Loucy (cell line): ENCODE measurements at regions not wholly inside any gene's neighbourhood (a gene's known extent, or its start where the extent isn't known, plus 50 kb on each side); places are given as distances from the start of the nearest gene placed in this dataset.

Experiments
- EZH2phosphoT487 ChIP-seq: fragments of 200-600 bp; IDR thresholded peaks from 2 replicates; pipeline ENCODE4 v1.6.1; 2018; ENCODE audit warnings: antibody characterized with exemption, mild to moderate bottlenecking, moderate library complexity, borderline replicate concordance
- TF ChIP-seq, protein P1 (sequence below): fragments of 200-600 bp; sonication (generic); conservative IDR thresholded peaks from 2 replicates; pipeline ENCODE4 v1.5.1; 2014; ENCODE audit warnings: mild to moderate bottlenecking, antibody characterized with exemption, low read length

DNA sequence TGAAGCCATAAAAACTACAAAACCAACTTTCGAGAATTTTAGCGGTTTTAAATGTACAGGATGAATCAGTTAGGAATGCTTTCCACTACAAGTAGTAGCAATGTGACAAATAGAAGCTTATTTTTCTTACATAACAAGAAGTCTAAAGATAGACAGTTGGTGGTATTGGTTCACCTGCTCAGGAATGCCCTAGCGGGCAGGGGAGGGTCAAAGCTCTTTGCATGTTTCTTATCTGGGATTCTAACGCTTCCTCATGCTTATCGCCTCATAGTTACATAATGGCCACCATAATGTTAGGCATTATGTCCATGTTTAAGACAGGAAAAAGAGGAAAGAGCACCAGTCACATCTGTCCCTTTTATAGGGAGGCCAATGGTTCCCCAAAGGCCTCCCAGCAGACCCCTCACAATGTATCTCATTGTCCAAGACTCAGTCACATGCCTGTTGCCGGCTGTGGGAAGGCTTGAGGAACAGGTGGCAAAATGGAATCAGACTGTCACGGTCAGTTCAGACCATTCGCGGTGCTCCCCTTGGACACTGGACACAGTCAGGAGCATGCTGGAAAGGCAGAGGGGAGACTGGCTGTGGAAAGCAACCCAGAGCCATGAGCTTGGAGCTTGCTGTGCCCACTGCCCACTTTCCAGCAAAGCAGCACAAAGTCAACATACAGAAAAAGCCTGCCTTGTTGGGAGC is 69.4 kb upstream of the ODC1 start:
- TF ChIP-seq, protein P1, sequence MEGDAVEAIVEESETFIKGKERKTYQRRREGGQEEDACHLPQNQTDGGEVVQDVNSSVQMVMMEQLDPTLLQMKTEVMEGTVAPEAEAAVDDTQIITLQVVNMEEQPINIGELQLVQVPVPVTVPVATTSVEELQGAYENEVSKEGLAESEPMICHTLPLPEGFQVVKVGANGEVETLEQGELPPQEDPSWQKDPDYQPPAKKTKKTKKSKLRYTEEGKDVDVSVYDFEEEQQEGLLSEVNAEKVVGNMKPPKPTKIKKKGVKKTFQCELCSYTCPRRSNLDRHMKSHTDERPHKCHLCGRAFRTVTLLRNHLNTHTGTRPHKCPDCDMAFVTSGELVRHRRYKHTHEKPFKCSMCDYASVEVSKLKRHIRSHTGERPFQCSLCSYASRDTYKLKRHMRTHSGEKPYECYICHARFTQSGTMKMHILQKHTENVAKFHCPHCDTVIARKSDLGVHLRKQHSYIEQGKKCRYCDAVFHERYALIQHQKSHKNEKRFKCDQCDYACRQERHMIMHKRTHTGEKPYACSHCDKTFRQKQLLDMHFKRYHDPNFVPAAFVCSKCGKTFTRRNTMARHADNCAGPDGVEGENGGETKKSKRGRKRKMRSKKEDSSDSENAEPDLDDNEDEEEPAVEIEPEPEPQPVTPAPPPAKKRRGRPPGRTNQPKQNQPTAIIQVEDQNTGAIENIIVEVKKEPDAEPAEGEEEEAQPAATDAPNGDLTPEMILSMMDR, result no peak
- no peak for TF ChIP-seq EZH2phosphoT487
